HCT116 (cell line): ENCODE measurements at regions not wholly inside any gene's neighbourhood (a gene's known extent, or its start where the extent isn't known, plus 50 kb on each side); places are given as distances from the start of the nearest gene placed in this dataset.

ENCODE experiments used
- ATAC-seq: fragments of 200-7000 bp; cut with Tn5 transposase; 2 replicates; pipeline ENCODE4 v1.9.1; 2020; ENCODE audit warnings: mild to moderate bottlenecking, moderate library complexity
- BruUV-seq: library from RNA; stranded (reverse); fragments of 400-500 nt; replicated peaks from 2 replicates; lab custom pipeline; 2021; lab: Mats Ljungman, UMichigan
- CTCF ChIA-PET: fragments of 300-600 bp; sonication (Branson Sonifier 250); formaldehyde crosslinking; loops from one replicate; lab custom pipeline; 2021; ENCODE audit warnings: antibody characterized with exemption; lab: Charles Lee
- POLR2A ChIA-PET: fragments of 300-600, 350-600 bp; sonication (Branson Sonifier 250); formaldehyde crosslinking; loops from one replicate; lab custom pipeline; 2021; ENCODE audit warnings: antibody characterized with exemption; lab: Charles Lee
- RAD21 ChIA-PET, 2 experiments: fragments of 300-600 bp; sonication (Branson Sonifier 250); formaldehyde crosslinking; loops; one replicate each; lab custom pipeline; 2023; ENCODE audit warnings: low total read pairs in 2 of 2; ENCODE audit not compliant: uncharacterized antibody in 2 of 2, unreplicated experiment in 2 of 2, low non-redundant PET in 1 of 2; lab: Charles Lee
- DNase-seq: peaks from one replicate; pipeline ENCODE4 v3.0.0-alpha.2; 2010; ENCODE audit warnings: low read depth, low spot score
- H2AFZ ChIP-seq: fragments of 200-600 bp; shearing (Covaris generic), sonication (generic); 2 replicates; pipeline ENCODE4 v1.6.1; 2017; ENCODE audit warnings: low read depth, mixed run types, mixed read lengths, antibody characterized with exemption, low read length; ENCODE audit not compliant: poor library complexity, severe bottlenecking
- H3K27ac ChIP-seq: 2 replicates; pipeline ENCODE4 v1.5.1; 2012; ENCODE audit warnings: low read depth, low read length
- H3K27me3 ChIP-seq: fragments of 200-600 bp; sonication (generic); 2 replicates; pipeline ENCODE4 v1.6.1; 2016; ENCODE audit warnings: mixed run types, low read length, mixed read lengths; ENCODE audit not compliant: insufficient read depth
- H3K36me3 ChIP-seq, 2 experiments: fragments of 200-500 bp in 1 of 2; fragments of 200-600 bp in 1 of 2; sonication (Bioruptor generic) in 1 of 2; sonication (generic) in 1 of 2; 2 replicates each; pipeline versions ENCODE4 v1.5.1 to v1.6.1; 2014 to 2016; ENCODE audit warnings: low read length in 2 of 2, inconsistent platforms in 1 of 2, mixed read lengths in 1 of 2, mixed run types in 1 of 2; ENCODE audit not compliant: insufficient read depth in 2 of 2, control insufficient read depth in 1 of 2
- H3K4me1 ChIP-seq, 2 experiments: fragments of 200-600 bp in 1 of 2; sonication (generic) in 1 of 2; 2 replicates each; pipeline versions ENCODE4 v1.5.1 to v1.6.1; 2012 to 2017; ENCODE audit warnings: low read length in 2 of 2, inconsistent platforms in 1 of 2, mild to moderate bottlenecking in 1 of 2, mixed read lengths in 1 of 2, mixed run types in 1 of 2, moderate library complexity in 1 of 2; ENCODE audit not compliant: insufficient read depth in 2 of 2, control insufficient read depth in 1 of 2
- H3K4me2 ChIP-seq: fragments of 200-600 bp; sonication (generic); 2 replicates; pipeline ENCODE4 v1.6.1; 2017; ENCODE audit warnings: mixed run types, low read length, mixed read lengths
- H3K4me3 ChIP-seq, 2 experiments: fragments of 200-600 bp in 1 of 2; sonication (generic) in 1 of 2; replicated peaks in 1 of 2; 2 replicates each; pipeline ENCODE4 v1.5.1; 2011 to 2016; ENCODE audit warnings: low read length in 2 of 2, control low read depth in 1 of 2, low read depth in 1 of 2, mild to moderate bottlenecking in 1 of 2, mixed read lengths in 1 of 2, mixed run types in 1 of 2
- H3K79me2 ChIP-seq: fragments of 200-600 bp; sonication (generic); 2 replicates; pipeline ENCODE4 v1.6.1; 2017; ENCODE audit warnings: mild to moderate bottlenecking, mixed run types, low read length, moderate library complexity, mixed read lengths; ENCODE audit not compliant: insufficient read depth
- H3K9ac ChIP-seq: fragments of 200-600 bp; sonication (generic); 2 replicates; pipeline ENCODE4 v1.6.1; 2016; ENCODE audit warnings: low read length, mixed read lengths
- H3K9me2 ChIP-seq: fragments of 200-600 bp; sonication (generic), shearing (Covaris generic); 2 replicates; pipeline ENCODE4 v1.6.1; 2017; ENCODE audit warnings: mixed run types, mild to moderate bottlenecking, moderate library complexity; ENCODE audit not compliant: insufficient read depth
- H3K9me3 ChIP-seq, 2 experiments: fragments of 200-500 bp in 1 of 2; fragments of 200-600 bp in 1 of 2; sonication (Bioruptor generic) in 1 of 2; sonication (generic) in 1 of 2; 2 replicates each; pipeline ENCODE4 v1.6.1; 2014 to 2017; ENCODE audit warnings: low read length in 2 of 2, mixed read lengths in 2 of 2, inconsistent platforms in 1 of 2, low read depth in 1 of 2, mild to moderate bottlenecking in 1 of 2, mixed run types in 1 of 2, moderate library complexity in 1 of 2; ENCODE audit not compliant: control insufficient read depth in 1 of 2, insufficient read depth in 1 of 2
- H4K20me1 ChIP-seq: fragments of 200-600 bp; sonication (generic), shearing (Covaris generic); 2 replicates; pipeline ENCODE4 v1.6.1; 2017; ENCODE audit warnings: mixed run types, mild to moderate bottlenecking, moderate library complexity; ENCODE audit not compliant: insufficient read depth
- CEBPB ChIP-seq: IDR thresholded peaks from 2 replicates; pipeline ENCODE4 v1.6.1; 2012; ENCODE audit warnings: low read depth
- EGR1 ChIP-seq: IDR thresholded peaks from 2 replicates; pipeline ENCODE4 v1.6.1; 2012; ENCODE audit warnings: low read depth
- ELF1 ChIP-seq: IDR thresholded peaks from 2 replicates; pipeline ENCODE4 v1.6.1; 2012; ENCODE audit warnings: low read depth, borderline replicate concordance
- EZH2 ChIP-seq: fragments of 200-600 bp; sonication (generic); IDR thresholded peaks from 2 replicates; pipeline ENCODE4 v1.6.1; 2017; ENCODE audit warnings: antibody characterized with exemption, mixed run types
- EZH2phosphoT487 ChIP-seq: fragments of 200-600 bp; IDR thresholded peaks from 2 replicates; pipeline ENCODE4 v1.6.1; 2018; ENCODE audit warnings: antibody characterized with exemption, borderline replicate concordance
- FOSL1 ChIP-seq: IDR thresholded peaks from 2 replicates; pipeline ENCODE4 v1.6.1; 2012; ENCODE audit warnings: low read depth
- JUND ChIP-seq: IDR thresholded peaks from 2 replicates; pipeline ENCODE4 v1.6.1; 2012
- RAD21 ChIP-seq: IDR thresholded peaks from 2 replicates; pipeline ENCODE4 v1.6.1; 2012; ENCODE audit warnings: low read depth, mild to moderate bottlenecking
- REST ChIP-seq: IDR thresholded peaks from 2 replicates; pipeline ENCODE4 v1.6.1; 2012; ENCODE audit warnings: low read depth
- SIN3A ChIP-seq: IDR thresholded peaks from 2 replicates; pipeline ENCODE4 v1.6.1; 2012; ENCODE audit warnings: low read depth
- TCF7L2 ChIP-seq: IDR thresholded peaks from 2 replicates; pipeline ENCODE4 v1.7.0; 2011; ENCODE audit warnings: borderline replicate concordance, inconsistent platforms; ENCODE audit not compliant: insufficient read depth, insufficient read length; ENCODE audit errors: extremely low read depth
- YY1 ChIP-seq: IDR thresholded peaks from 2 replicates; pipeline ENCODE4 v1.6.1; 2011; ENCODE audit warnings: low read length, low read depth, moderate library complexity, mild to moderate bottlenecking; ENCODE audit not compliant: insufficient replicate concordance; ENCODE audit errors: extremely low read depth
- ZFX ChIP-seq: fragments of 450-650 bp; IDR thresholded peaks from 2 replicates; pipeline ENCODE4 v1.6.1; 2017
- intact Hi-C: fragments of 100-400 bp; cut with micrococcal nuclease; formaldehyde crosslinking; loops from 2 replicates; pipeline ENCODE4 v1.10.0; 2022
- TF ChIP-seq, protein P1 (sequence below), 3 experiments: fragments of 200-600 bp in 1 of 3; sonication (generic) in 1 of 3; IDR thresholded peaks in 2 of 3; conservative IDR thresholded peaks in 1 of 3; 2 replicates each; pipeline ENCODE4 v1.5.1; 2012 to 2017; ENCODE audit warnings: low read depth in 2 of 3, low read length in 2 of 3, antibody characterized with exemption in 1 of 3, borderline replicate concordance in 1 of 3, control low read depth in 1 of 3, mild to moderate bottlenecking in 1 of 3, mixed read lengths in 1 of 3, mixed run types in 1 of 3, moderate library complexity in 1 of 3; ENCODE audit not compliant: insufficient read depth in 1 of 3
- TF ChIP-seq, protein P2 (sequence below): IDR thresholded peaks from 2 replicates; pipeline ENCODE4 v1.6.1; 2012

DNA sequence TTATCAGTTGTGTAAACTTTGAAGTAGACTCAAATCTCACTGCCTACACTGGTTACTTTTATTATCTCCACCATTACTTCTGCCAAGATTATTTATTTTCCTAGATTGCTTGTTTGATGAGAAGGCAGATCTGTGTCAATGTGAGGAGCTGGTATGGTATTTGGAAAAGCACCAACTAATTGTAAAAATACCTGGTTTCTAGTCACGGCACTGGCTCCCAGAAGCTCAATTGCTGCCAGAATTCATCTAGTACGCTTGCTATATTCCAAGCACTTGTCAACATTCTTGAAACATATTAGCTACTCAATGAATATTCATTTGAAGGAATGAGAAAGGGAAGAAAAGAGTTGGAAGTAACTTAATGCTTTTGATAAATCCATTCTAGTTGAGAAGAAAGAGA lies 1376.8 kb upstream of the ADGRL3 start (continued):
- TF ChIP-seq, protein P1, sequence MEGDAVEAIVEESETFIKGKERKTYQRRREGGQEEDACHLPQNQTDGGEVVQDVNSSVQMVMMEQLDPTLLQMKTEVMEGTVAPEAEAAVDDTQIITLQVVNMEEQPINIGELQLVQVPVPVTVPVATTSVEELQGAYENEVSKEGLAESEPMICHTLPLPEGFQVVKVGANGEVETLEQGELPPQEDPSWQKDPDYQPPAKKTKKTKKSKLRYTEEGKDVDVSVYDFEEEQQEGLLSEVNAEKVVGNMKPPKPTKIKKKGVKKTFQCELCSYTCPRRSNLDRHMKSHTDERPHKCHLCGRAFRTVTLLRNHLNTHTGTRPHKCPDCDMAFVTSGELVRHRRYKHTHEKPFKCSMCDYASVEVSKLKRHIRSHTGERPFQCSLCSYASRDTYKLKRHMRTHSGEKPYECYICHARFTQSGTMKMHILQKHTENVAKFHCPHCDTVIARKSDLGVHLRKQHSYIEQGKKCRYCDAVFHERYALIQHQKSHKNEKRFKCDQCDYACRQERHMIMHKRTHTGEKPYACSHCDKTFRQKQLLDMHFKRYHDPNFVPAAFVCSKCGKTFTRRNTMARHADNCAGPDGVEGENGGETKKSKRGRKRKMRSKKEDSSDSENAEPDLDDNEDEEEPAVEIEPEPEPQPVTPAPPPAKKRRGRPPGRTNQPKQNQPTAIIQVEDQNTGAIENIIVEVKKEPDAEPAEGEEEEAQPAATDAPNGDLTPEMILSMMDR (IDR thresholded peaks at IDR 0.05 in 2 of 3, conservative IDR thresholded peaks at IDR 0.05 in 1 of 3; ENCODE audit: borderline replicate concordance in 1 of 3, insufficient read depth in 1 of 3, low read depth in 2 of 3, low read length in 2 of 3) = no peak
- TF ChIP-seq EZH2 = no peak
- TF ChIP-seq, all 23 proteins: peak for 0

DNA sequence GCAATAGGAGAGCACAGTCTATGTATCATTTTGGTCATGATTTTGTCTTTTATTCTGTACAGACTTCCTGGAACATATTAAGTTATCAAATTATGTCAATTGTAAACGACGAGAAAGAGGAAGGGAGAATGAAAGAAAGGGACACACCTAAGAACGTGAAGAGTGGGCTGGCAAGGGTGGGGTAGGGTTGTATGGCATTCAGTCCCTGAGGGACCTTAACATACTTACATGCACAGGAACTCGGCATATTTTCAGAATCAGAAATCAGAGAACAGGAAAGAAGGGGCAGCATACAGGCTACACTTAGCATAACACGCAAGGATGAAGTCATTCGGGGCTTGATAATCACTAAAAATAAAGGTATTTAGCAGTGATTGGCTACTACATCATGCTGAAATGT lies 1375.0 kb upstream of the ADGRL3 start:
- CTCF ChIA-PET = no interaction called here
- Histone ChIP-seq H3K36me3 (no peaks in the 10 kb centered on the region), H3K9me3 (peaks cover 0 to 24% of the 10 kb centered on the region in 2 experiments; a peak in 2 of 4 replicates), H3K27me3 (no peaks in the 10 kb centered on the region), H3K4me3 (no peak overlapping the region), H3K27ac (no peak overlapping the region), H3K9me2 (no peaks in the 10 kb centered on the region), H3K9ac (no peak overlapping the region), H3K4me2 (no peak overlapping the region), H2AFZ (no peak overlapping the region), H3K79me2 (no peaks in the 10 kb centered on the region), H4K20me1 (no peaks in the 10 kb centered on the region), H3K4me1 (no peaks in the 10 kb centered on the region)
- POLR2A ChIA-PET = no interaction called here
- TF ChIP-seq ZFX (no peak), TCF7L2 (no peak), YY1 (no peak), JUND (no peak), EZH2phosphoT487 (no peak), RAD21 (no peak), REST (no peak), SIN3A (no peak), ELF1 (no peak), CEBPB (no peak), FOSL1 (no peak), EGR1 (no peak)
- TF ChIP-seq, protein P2, sequence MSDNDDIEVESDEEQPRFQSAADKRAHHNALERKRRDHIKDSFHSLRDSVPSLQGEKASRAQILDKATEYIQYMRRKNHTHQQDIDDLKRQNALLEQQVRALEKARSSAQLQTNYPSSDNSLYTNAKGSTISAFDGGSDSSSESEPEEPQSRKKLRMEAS = no peak
- DNase-seq (no peak), ATAC-seq (no peak)
- BruUV-seq = no TSS peak
- RAD21 ChIA-PET = no interaction called here
- intact Hi-C loops = no loop called here
